HCEC 1CT (cell line): ENCODE measurements at regions not wholly inside any gene's neighbourhood (a gene's known extent, or its start where the extent isn't known, plus 50 kb on each side); places are given as distances from the start of the nearest gene placed in this dataset.

Experiments
- DNase-seq: peaks from one replicate; pipeline ENCODE4 v3.0.0-alpha.2; 2017

GRCh38 chr2:236719192-236719635 is 149.6 kb downstream of the ACKR3 start:
- DNase-seq: no peak

- no peak for DNase-seq
Measured at GRCh38 chr2:236720974-236721540, 151.4 kb downstream of the ACKR3 start.

GRCh38 chr2:236724200-236724599 is 154.6 kb downstream of the ACKR3 start:
- DNase-seq: no peak

- no peak for DNase-seq
Measured at GRCh38 chr2:236726701-236727450, 157.3 kb downstream of the ACKR3 start.

GRCh38 chr2:236728916-236729670 is 159.5 kb downstream of the ACKR3 start:
- DNase-seq: no peak

- DNase-seq: no peak
Measured at GRCh38 chr2:236730393-236730792, 160.8 kb downstream of the ACKR3 start.

GRCh38 chr2:236731767-236732580 is 162.3 kb downstream of the ACKR3 start:
- DNase-seq: peak; percentile 11

- DNase-seq: no peak
Measured at GRCh38 chr2:236733156-236733555, 163.5 kb downstream of the ACKR3 start.

GRCh38 chr2:236735825-236736238 is 166.2 kb downstream of the ACKR3 start:
- no peak for DNase-seq

- no peak for DNase-seq
Measured at GRCh38 chr2:236738030-236738429, 168.4 kb downstream of the ACKR3 start.

- no peak for DNase-seq
Measured at GRCh38 chr2:236738896-236739295, 169.3 kb downstream of the ACKR3 start.

- DNase-seq: no peak
Measured at GRCh38 chr2:236739663-236740062, 170.0 kb downstream of the ACKR3 start.

GRCh38 chr2:236740506-236740905 is 170.9 kb downstream of the ACKR3 start:
- DNase-seq: no peak

GRCh38 chr2:236743039-236743920 is 173.7 kb downstream of the ACKR3 start:
- DNase-seq: peak; percentile 68

- DNase-seq: no peak
Measured at GRCh38 chr2:236743921-236744280, 174.3 kb downstream of the ACKR3 start.

GRCh38 chr2:236744281-236744705 is 174.7 kb downstream of the ACKR3 start:
- peak; percentile 88 for DNase-seq

GRCh38 chr2:236744716-236745115 is 175.1 kb downstream of the ACKR3 start:
- DNase-seq: no peak

GRCh38 chr2:236745420-236746210 is 176.0 kb downstream of the ACKR3 start:
- DNase-seq: peak; percentile 71

GRCh38 chr2:236746833-236747232 is 177.2 kb downstream of the ACKR3 start:
- DNase-seq: no peak

- DNase-seq: no peak
Measured at GRCh38 chr2:236747426-236747825, 177.8 kb downstream of the ACKR3 start.

- no peak for DNase-seq
Measured at GRCh38 chr2:236747925-236748324, 178.3 kb downstream of the ACKR3 start.
